ENCODE measurements at regions not wholly inside any gene's neighbourhood (a gene's known extent, or its start where the extent isn't known, plus 50 kb on each side); places are given as distances from the start of the nearest gene placed in this dataset.

GRCh38 chr2:18125303-18125702, 246.8 kb downstream of the KCNS3 start:
- in situ Hi-C loops (cut with MboI; ENCODE audit: low sequenced_read_pairs, unreplicated experiment): no loop called here
- no peak for TF ChIP-seq CTCF (IDR thresholded peaks at IDR 0.05; ENCODE audit: borderline replicate concordance, control extremely low read depth, extremely low read depth, insufficient read depth, missing control alignments)
- DNase-seq (ENCODE audit: low spot score): no peak

- no peak for DNase-seq (ENCODE audit: low spot score)
- TF ChIP-seq CTCF (IDR thresholded peaks at IDR 0.05; ENCODE audit: borderline replicate concordance, control extremely low read depth, extremely low read depth, insufficient read depth, missing control alignments): peak; percentile 0
- in situ Hi-C loops (cut with MboI; ENCODE audit: low sequenced_read_pairs, unreplicated experiment): no loop called here
Measured at GRCh38 chr2:18124116-18124835, 245.8 kb downstream of the KCNS3 start.

DNA sequence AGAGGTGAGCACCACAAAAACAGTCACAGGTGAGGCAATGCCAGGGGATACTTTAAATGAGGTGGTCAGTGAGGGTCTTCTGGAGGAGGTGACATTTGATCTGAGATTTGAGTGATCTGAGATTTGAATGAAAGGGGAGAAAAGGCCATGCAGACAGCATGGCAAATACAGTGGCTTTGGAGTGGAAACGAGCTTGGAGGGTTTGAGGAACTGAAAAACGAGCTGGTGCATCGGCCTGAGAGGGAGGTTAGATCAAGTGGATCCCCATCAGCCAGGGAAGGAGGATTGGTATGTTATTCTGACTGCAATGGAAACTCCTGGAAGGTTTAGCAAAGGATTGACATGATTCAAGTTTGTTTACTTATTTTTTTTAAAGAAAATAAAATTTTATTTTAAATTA, 245.1 kb downstream of the KCNS3 start:
- in situ Hi-C loops (cut with MboI; ENCODE audit: low sequenced_read_pairs, unreplicated experiment): no loop called here
- DNase-seq (ENCODE audit: low spot score): no peak
- no peak for TF ChIP-seq CTCF (IDR thresholded peaks at IDR 0.05; ENCODE audit: borderline replicate concordance, control extremely low read depth, extremely low read depth, insufficient read depth, missing control alignments)

GRCh38 chr2:18123211-18123570, 244.7 kb downstream of the KCNS3 start:
- in situ Hi-C loops (cut with MboI; ENCODE audit: low sequenced_read_pairs, unreplicated experiment): no loop called here
- no peak for DNase-seq (ENCODE audit: low spot score)

GRCh38 chr2:18122544-18123210, 244.2 kb downstream of the KCNS3 start:
- in situ Hi-C loops (cut with MboI; ENCODE audit: low sequenced_read_pairs, unreplicated experiment): no loop called here
- no peak for TF ChIP-seq CTCF (IDR thresholded peaks at IDR 0.05; ENCODE audit: borderline replicate concordance, control extremely low read depth, extremely low read depth, insufficient read depth, missing control alignments)
- DNase-seq (ENCODE audit: low spot score): no peak

More at GRCh38 chr2:18123211-18123570, 244.7 kb downstream of the KCNS3 start:
- TF ChIP-seq CTCF (IDR thresholded peaks at IDR 0.05; ENCODE audit: borderline replicate concordance, control extremely low read depth, extremely low read depth, insufficient read depth, missing control alignments): no peak

GRCh38 chr2:18119883-18120282, 241.4 kb downstream of the KCNS3 start:
- TF ChIP-seq CTCF (IDR thresholded peaks at IDR 0.05; ENCODE audit: borderline replicate concordance, control extremely low read depth, extremely low read depth, insufficient read depth, missing control alignments): no peak
- DNase-seq (ENCODE audit: low spot score): no peak
- in situ Hi-C loops (cut with MboI; ENCODE audit: low sequenced_read_pairs, unreplicated experiment): no loop called here

All from GM13976 (cell line).